Hepatocyte (in vitro differentiated cells): ENCODE measurements at regions not wholly inside any gene's neighbourhood (a gene's known extent, or its start where the extent isn't known, plus 50 kb on each side); places are given as distances from the start of the nearest gene placed in this dataset.

Source experiments
- CTCF ChIP-seq: fragments of 200-600 bp; sonication (generic); IDR thresholded peaks from 2 replicates; pipeline ENCODE4 v1.5.1; 2016; ENCODE audit warnings: antibody characterized with exemption, mild to moderate bottlenecking; ENCODE audit not compliant: poor library complexity
- EZH2phosphoT487 ChIP-seq: fragments of 200-600 bp; sonication (generic); IDR thresholded peaks from one replicate; pipeline ENCODE4 v1.6.1; 2018; ENCODE audit warnings: antibody characterized with exemption, mild to moderate bottlenecking, low read depth, moderate library complexity; ENCODE audit not compliant: unreplicated experiment, severe bottlenecking

GRCh38 chr4:58767598-58767997 is 1657.4 kb upstream of the IGFBP7 start:
- TF ChIP-seq CTCF (no peak), EZH2phosphoT487 (no peak)
